ENCODE measurements at regions not wholly inside any gene's neighbourhood (a gene's known extent, or its start where the extent isn't known, plus 50 kb on each side); places are given as distances from the start of the nearest gene placed in this dataset.

GRCh38 chr20:57051096-57051495 lies 215.3 kb downstream of the BMP7 start:
- 88 to 97% (median 89%) methylated on average over 4 of the region's 4 CpGs for WGBS, 3 donors

GRCh38 chr20:57053067-57053466 lies 213.4 kb downstream of the BMP7 start:
- 81 to 86% (median 86%) methylated on average over 5 of the region's 5 CpGs for WGBS, 3 donors

More at GRCh38 chr20:57051096-57051495, 215.3 kb downstream of the BMP7 start:
- no peak for DNase-seq
- no peak overlapping the region for H3K27ac ChIP-seq
- no peak overlapping the region for H3K4me3 ChIP-seq
- H3K36me3 ChIP-seq: no peaks in the 10 kb centered on the region
- no peaks in the 10 kb centered on the region for H3K9me3 ChIP-seq
- no peaks in the 10 kb centered on the region for H3K4me1 ChIP-seq (ENCODE audit: insufficient read depth)
- intact Hi-C loops (cut with DNase I): loop anchor here in 1 of 4 donors (5.0 kb wide), 1 partner anchor 1141 kb away; no protein-coding TSS in a partner anchor
- no peaks in the 10 kb centered on the region for H3K27me3 ChIP-seq
- TF ChIP-seq CTCF (IDR thresholded peaks at IDR 0.05): no peak
- TF ChIP-seq POLR2A (IDR thresholded peaks at IDR 0.05): no peak
- no peak for TF ChIP-seq EP300 (IDR thresholded peaks at IDR 0.05)

GRCh38 chr20:57053793-57054552 lies 212.5 kb downstream of the BMP7 start:
- 87 to 88% (median 88%) methylated on average over 22 of the region's 22 CpGs for WGBS, 3 donors
- H3K9me3 ChIP-seq: no peaks in the 10 kb centered on the region
- H3K4me3 ChIP-seq: no peak overlapping the region
- H3K36me3 ChIP-seq: no peaks in the 10 kb centered on the region
- H3K4me1 ChIP-seq (ENCODE audit: insufficient read depth): no peaks in the 10 kb centered on the region
- TF ChIP-seq EP300 (IDR thresholded peaks at IDR 0.05) (no peak), CTCF (IDR thresholded peaks at IDR 0.05) (no peak), POLR2A (IDR thresholded peaks at IDR 0.05) (no peak)
- DNase-seq: no peak
- intact Hi-C loops (cut with DNase I): loop anchor here in 1 of 4 donors (5.0 kb wide), 1 partner anchor 1138 kb away; no protein-coding TSS in a partner anchor
- H3K27ac ChIP-seq: no peak overlapping the region
- H3K27me3 ChIP-seq: no peaks in the 10 kb centered on the region

More at GRCh38 chr20:57053067-57053466, 213.4 kb downstream of the BMP7 start:
- H3K4me1 ChIP-seq (ENCODE audit: insufficient read depth): no peaks in the 10 kb centered on the region
- H3K27me3 ChIP-seq: no peaks in the 10 kb centered on the region
- no peak for DNase-seq
- intact Hi-C loops (cut with DNase I): loop anchor here in 1 of 4 donors (5.0 kb wide), 1 partner anchor 1139 kb away; no protein-coding TSS in a partner anchor
- H3K27ac ChIP-seq: no peak overlapping the region
- no peak for TF ChIP-seq EP300 (IDR thresholded peaks at IDR 0.05)
- H3K9me3 ChIP-seq: no peaks in the 10 kb centered on the region
- H3K4me3 ChIP-seq: no peak overlapping the region
- H3K36me3 ChIP-seq: no peaks in the 10 kb centered on the region

GRCh38 chr20:57055345-57055744 lies 211.1 kb downstream of the BMP7 start:
- Histone ChIP-seq H3K9me3 (no peaks in the 10 kb centered on the region), H3K27ac (no peak overlapping the region), H3K4me3 (no peak overlapping the region), H3K4me1 (ENCODE audit: insufficient read depth) (no peaks in the 10 kb centered on the region), H3K27me3 (no peaks in the 10 kb centered on the region), H3K36me3 (no peaks in the 10 kb centered on the region)
- intact Hi-C loops (cut with DNase I): no loop called here
- 74 to 85% (median 78%) methylated on average over 9 of the region's 9 CpGs for WGBS, 3 donors
- TF ChIP-seq CTCF (IDR thresholded peaks at IDR 0.05) (no peak), EP300 (IDR thresholded peaks at IDR 0.05) (no peak), POLR2A (IDR thresholded peaks at IDR 0.05) (no peak)
- no peak for DNase-seq

- Histone ChIP-seq H3K27me3 (no peaks in the 10 kb centered on the region), H3K4me1 (ENCODE audit: insufficient read depth) (no peaks in the 10 kb centered on the region), H3K36me3 (no peaks in the 10 kb centered on the region), H3K4me3 (no peak overlapping the region), H3K27ac (no peak overlapping the region), H3K9me3 (no peaks in the 10 kb centered on the region)
- DNase-seq: no peak
- WGBS, 3 donors: 82 to 88% (median 87%) methylated on average over 5 of the region's 5 CpGs
- intact Hi-C loops (cut with DNase I): no loop called here
- TF ChIP-seq CTCF (IDR thresholded peaks at IDR 0.05) (no peak), EP300 (IDR thresholded peaks at IDR 0.05) (no peak), POLR2A (IDR thresholded peaks at IDR 0.05) (no peak)
Measured at GRCh38 chr20:57056651-57057050, 209.8 kb downstream of the BMP7 start.
